ENCODE measurements at regions not wholly inside any gene's neighbourhood (a gene's known extent, or its start where the extent isn't known, plus 50 kb on each side); places are given as distances from the start of the nearest gene placed in this dataset.

DNA sequence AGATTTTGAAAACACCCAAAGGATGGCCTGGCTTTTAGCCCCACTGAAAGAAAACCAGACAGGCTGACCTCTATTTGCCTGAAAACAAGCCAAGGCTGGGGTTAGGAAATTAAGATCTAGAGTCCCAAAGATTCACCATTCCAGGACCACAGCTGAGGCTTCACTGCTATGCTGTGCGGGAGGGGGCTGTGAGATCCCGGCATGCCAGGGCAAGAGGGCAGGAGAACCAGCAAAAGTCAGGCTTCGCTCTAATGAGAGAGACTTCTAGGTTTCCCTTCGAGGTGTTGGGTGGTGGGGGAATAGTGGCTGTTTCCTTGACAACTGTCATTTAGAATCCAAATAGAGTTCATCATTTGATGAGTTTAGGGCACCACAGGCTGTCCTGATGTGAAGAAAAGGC lies 152.9 kb upstream of the NFIB start:
- no peak for DNase-seq (ENCODE audit: low spot score)

DNA sequence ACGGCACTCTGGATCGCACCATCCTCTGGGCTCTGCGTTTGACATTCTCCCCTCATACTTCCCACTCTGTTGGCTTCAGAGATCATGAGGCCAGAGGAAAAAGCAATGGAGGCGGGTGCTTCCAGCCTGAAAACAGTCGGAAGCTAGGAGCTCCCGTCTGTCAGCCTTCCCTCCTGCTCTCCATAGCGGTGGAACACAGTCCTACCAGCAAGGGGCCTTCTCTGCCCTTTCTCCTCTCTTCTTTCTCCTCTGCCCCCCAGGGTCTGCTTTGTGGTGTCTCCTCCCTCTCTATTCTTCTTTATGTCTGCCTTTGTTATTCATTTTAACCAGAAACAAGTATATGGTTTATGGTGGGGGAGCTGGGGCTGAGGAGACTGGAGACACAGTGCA lies 152.5 kb upstream of the NFIB start:
- DNase-seq (ENCODE audit: low spot score): no peak

DNA sequence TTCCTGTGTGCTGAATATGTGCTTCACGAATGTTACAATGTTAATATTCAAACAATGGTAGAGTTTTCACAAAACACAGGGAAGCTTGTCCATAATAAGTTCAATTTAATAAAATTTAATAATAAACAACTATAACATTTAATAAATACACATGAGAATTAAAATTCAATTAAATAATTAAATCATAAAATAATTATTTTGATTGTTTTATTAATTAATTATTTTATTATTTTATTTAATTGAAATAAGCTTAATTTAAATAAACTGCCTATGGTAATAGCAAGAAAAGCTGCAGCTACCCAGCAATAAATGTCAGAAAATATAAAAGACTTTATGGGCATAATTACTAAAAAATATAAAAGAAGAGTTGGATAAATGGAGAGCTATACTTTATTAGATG lies 149.0 kb upstream of the NFIB start:
- no peak for DNase-seq (ENCODE audit: low spot score)

DNA sequence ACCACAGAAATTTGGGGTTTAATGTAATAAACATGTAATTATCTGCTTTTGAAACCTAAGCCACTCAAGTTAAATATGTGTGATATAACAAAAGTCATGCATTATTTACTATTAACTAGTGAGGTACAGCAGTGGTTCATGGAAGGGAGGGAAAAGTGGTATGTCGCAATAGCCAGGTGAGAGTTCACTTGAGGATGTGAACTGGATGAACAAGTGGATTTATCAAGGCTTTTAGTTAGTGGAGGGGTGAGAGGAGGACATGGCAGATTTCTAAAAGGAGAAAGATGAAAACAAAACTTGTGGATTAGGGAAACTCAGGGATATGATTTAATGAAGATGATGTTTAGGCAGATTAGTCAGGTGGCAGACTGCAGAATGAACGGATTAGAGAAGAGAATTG lies 141.3 kb upstream of the NFIB start:
- DNase-seq (ENCODE audit: low spot score): no peak

DNA sequence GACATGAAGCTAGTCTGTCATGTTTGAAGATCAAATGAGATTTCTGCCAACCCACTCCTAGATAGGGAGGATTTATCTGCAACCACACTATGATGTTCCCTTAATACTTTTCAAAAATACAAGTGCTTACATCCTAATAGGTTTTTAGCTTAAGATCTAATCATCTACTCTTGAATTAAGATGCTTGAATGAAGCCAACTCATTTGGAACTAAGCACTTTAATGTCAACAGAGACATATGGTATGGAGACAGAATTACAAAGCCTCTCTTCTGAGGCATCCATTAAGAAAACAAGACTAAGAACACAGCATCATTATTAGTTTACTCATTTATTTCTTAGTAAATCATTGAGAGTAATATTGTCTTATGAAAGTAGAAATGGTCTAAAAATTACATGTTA lies 139.3 kb upstream of the NFIB start:
- DNase-seq (ENCODE audit: low spot score): no peak

DNA sequence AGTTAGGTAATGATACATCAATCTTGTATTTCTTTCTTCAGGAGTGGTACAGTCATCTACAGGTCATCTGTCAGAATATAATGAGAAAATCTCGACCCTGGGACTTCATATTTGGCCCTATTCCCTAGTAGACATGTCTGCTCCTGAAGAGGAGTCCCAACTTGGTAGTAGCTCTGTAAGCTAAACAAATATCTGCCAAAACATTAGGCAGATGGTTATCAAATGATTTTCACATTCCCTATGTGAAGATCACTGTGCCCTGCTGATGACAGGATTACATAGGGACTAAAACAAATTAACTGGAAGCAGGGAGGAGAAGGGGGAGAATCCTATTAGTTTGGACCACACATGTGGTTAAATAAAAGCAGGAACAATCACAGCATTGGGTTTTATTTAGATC lies 138.6 kb upstream of the NFIB start:
- DNase-seq (ENCODE audit: low spot score): no peak

DNA sequence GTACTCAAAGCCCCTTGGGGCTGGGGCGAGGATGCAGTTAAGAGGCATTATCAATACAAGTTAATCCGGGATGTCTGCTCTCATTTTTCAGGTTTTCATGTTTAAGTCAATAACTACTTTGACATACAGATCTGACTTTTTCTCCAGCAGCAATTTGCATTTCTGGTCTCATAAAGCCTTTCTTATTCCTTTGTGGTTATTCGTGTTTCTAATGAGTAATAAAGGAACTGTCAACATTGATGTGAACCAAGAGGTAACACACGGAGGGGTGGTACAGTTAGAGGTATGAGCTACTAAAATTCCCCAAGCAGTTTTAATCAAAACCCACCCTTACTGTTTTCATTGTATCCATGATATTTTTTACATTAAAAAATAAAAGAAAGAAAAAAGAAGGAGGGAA lies 138.0 kb upstream of the NFIB start:
- no peak for DNase-seq (ENCODE audit: low spot score)

DNA sequence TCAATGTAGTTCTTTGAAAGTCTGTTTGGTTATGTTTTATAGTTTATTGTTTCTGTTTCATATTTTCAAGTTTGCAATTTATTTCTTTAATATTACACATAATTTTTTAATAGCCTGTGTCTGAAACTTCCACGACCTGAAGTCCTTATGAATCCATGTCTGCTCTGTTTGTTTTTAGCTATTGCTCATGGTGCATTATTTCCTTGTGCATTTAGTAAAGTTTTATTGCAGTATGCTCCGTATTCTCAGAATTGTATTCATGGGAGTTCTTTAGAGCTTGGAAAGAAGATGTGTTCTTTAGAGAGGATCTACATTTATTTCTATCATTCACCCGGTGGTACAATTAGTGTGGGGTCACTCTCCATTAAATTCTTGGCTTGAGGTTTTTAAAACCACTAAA lies 133.2 kb upstream of the NFIB start:
- DNase-seq (ENCODE audit: low spot score): no peak

DNA sequence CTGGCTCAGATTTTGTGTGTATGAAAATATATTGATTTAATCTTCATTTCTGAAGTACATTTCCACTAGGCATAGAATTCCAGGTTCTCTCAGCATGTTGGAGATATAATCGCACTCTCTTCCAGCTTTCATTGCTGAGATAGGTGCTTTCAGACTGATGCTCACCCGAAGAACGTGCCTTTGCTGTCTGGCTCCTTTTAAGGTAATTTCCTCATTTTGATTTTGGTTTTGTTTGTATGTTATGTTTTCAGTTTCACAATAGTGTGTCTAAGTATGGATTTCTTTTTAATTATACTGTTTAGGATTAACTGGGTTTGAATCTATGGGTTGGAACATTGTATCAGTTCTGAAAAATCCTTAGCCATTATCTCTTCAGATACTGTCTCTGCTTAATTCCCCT lies 132.0 kb upstream of the NFIB start:
- no peak for DNase-seq (ENCODE audit: low spot score)

DNA sequence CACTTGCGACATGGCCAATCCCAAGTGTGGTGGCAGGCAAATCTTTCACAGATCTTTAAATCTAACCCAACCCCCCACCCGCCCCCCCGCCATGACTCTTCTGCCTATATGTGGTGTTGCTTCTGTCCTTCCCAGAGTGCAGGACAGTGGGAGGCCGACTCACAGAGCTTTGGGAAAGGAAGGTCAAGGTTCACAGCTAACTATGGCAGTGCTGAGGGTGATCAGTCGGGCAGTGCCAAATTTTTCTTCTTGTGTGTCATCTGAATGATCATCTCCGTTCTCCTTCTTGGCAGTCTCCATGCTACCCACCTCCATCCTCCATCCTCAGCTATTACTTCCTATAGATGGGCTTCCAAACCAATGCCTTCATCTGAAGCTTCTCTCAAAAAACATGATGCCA lies 129.0 kb upstream of the NFIB start:
- DNase-seq (ENCODE audit: low spot score): no peak

DNA sequence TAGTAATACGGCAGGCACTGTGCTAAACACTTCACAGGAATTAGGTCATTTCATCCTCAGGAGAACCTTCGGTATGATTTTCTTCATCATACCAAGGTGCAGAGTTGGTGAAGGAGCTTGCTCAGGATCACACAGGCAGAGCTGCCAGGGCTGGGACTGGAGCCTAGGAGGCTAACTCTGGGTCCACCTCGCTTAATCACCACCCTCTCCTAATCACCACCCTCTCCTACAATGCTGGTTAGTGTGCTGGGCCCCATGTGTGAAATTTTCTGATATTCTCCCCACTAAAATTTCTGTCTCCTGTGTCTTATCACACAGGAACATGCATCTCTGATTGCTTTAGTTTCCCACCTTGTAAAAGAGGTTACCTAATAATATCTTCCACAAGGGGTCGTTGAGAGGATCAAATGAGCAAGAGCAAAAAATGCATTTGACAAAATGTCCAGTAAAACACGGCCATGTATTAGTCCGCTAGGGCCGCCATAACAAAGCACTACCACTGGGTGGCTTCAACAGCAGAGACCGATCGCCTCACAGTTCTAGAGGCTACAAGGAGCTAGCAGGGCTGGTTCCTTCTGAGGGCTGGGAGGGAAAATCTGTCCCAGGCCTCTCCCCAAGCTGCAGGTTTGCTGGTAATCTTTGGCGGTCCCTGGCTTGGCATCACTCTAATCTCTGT lies 128.2 kb upstream of the NFIB start:
- DNase-seq (ENCODE audit: low spot score): no peak

DNA sequence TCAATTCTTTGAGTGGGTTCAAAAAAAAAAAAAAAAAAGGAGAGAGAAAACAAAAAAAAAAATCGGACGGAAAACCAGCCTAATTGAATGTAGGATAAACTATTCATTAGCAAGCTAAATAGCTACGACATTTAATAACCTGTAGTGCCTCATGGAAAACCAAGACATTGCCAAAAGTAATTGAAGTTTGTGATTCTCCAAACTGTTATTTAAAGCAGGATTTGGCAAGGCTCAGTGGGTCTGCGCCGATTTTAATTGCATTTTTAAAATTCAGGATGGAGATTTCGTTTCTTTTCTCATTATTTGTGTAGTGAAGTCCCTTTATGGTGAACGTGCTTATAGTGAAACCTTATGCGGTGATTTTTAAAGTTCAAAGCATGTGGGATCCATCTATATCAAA lies 127.2 kb upstream of the NFIB start:
- DNase-seq (ENCODE audit: low spot score): no peak

DNA sequence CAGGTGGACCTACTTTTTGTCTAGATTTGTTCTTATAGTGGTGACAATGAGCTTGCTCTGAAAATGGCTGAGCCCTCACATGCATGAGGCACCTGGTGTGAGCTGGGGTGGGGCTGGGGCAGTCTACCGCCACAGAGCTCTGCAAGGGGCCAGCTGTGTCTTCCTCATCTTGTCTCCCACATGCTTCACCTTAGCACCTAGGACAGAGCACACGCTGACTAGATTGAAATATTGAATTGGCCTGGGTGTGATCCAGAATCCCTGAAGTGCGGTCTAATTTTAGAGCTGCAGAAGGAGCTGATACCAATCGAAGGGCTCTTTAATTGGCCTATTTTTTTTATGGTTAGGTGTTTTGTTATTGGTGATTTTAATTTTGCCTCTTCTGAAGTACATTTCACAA lies 126.1 kb upstream of the NFIB start:
- DNase-seq (ENCODE audit: low spot score): no peak

DNA sequence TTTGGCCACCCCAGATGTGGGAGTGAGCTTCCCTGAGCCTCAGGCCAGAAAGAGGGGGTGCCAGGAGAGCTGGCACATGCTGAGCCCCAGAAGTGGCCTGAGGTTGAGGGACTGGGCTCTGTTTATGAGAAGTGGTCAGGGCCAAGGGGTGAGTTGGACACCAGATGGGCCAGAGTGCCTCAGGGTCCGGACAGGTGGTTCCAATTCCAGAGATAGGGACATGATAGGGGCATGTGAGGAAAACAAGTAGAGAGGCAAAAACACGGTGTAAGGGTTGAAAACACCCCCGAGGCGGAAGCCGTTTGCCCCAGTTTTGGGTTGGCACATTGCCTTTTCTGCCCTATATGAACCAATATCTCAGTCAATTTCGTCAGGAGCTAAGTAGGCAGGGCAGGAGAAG lies 125.6 kb upstream of the NFIB start:
- no peak for DNase-seq (ENCODE audit: low spot score)

DNA sequence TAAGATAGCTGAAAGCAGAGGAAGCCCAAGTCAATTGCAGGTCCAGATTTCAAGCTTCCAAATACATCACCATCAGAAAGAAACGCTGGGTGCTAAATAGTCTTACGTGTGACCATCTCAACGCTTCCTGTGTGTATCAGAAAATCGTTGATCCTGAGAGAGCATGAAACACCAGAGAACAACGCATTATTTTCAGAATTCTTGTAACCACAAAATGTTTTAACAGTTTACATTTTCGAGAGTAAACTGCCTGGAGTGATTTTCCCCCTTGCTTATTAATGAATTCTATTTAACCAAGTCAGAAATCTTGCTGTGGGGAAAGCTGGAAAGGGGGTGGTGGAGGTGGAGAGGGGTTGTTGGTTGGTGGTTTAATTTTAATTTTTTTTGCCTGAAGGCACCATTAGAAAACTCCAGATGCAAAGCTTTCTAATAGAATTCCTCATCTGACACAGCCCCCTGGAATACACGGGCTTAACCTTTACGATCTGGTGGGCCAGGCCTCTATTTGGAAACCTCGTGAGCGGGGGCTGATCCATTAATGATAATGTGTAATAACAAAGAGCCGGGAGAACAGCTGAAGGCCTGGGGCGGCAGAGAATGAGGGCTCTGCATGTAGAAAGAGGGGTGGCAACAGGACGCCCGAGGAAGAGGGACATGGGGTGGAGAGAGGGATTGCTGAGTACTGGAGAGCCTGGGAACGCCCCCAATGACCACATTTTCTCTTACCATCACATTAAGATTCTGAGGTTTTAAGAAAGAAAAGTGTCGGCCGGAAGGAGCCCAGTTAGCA lies 124.5 kb upstream of the NFIB start:
- no peak for DNase-seq (ENCODE audit: low spot score)

DNA sequence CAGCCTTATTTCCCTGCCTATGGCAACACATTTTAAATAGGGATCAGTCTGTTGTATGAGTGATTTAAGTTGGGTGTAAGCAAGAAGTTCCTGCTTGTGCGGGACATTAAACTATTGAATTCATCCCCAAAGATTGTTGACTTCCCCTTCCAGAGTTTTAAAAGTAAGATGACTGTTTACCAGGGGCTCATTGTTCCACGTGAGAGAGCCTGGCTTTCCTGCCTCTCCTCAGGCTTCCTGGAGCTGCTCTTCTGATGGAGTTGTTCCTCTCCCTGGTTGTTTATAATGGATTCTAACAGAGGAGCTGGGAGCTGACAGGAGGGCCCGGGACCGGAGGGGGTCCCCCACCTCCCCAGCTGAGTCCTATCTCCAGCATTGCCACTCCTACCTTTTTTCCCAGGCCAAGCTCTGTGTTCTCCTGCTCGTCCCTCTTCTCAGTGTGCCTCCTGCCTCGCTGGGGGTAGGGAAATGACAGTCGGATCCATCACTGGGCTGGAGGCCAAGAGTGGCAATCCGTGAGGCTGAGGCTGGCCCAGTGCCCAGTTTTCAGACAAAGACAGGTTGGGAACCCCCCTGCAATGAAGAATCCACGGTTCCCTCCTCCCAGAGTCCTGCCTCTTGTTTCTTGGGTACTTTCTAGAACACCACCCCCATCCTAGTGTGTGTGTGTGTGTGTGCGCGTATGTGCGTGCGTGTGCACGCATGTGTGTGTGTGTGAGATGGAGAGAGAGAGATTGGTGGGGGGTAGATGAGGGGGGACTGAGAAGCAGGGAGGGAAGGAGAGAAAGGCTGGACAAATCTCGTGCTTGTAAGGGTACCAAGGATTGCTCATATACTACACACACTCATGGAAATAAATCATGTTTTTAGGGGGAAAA lies 123.7 kb upstream of the NFIB start:
- peak; percentile 47 for DNase-seq (ENCODE audit: low spot score)

DNA sequence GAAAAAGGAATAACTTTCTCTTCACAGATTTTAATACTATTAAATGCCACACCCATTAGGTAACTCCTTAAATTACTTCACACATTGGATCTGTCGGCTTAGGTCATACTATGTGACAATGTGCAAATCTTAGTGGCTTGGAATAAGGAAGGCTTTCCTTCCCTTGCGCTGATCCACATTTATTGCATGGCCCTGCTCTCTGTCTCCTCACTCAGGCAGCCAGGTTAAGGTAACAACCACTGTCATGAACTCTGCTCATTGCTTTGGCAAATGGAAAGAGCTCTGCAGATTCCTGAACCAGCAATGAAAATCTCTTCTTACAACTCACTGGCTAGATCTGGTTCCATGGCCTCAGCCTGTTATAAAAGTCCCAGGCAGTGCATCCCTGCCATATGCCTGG lies 121.9 kb upstream of the NFIB start:
- no peak for DNase-seq (ENCODE audit: low spot score)

DNA sequence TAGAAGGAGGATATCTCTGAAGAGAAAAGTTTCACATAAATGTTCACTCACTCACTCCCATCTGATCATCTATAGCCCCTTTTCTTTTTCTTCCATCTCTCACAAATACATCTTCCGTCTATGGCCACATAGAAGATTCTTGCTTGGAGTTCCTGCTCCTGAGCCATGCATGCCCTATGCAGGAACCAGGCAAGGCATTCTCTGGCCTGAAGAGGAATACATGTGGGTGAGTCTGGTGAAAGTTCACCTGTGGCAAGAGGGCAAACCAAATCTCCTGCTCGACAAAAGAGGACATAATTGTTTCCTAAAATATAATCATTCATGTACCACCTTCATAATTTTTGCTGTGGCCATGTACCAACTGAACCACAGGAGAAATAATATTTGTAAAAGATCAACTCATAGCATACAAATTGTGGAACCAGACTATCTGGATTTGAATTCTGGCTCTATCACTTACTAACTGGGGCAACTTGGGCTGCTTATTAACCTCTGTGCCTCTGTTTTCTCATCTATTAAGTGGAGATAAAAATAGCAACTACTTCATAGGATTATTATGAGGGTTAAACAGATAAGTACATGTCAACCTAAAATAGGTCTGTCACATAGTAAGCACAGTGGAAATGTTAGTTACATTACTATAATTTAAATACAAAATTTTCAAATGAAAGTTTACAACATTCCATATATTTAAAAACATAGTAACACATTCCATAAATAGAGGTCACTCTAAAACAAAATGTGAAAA lies 121.2 kb upstream of the NFIB start:
- no peak for DNase-seq (ENCODE audit: low spot score)

DNA sequence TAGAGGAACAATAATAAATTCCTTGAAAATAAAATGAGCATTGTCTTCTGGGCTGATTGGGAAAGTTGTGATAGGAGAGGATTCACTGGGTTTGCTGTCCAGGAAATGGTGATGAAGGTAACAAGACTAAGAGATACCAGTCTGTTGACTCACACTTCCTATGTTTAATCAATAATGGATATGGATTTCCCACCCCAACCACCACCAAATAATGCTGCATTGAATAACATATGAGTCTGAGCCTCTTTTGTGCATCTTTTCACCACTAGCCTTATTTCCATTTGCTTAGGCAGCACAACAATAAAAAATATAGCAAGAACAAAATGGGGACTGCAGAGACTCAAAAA lies 120.2 kb upstream of the NFIB start:
- DNase-seq (ENCODE audit: low spot score): no peak

DNA sequence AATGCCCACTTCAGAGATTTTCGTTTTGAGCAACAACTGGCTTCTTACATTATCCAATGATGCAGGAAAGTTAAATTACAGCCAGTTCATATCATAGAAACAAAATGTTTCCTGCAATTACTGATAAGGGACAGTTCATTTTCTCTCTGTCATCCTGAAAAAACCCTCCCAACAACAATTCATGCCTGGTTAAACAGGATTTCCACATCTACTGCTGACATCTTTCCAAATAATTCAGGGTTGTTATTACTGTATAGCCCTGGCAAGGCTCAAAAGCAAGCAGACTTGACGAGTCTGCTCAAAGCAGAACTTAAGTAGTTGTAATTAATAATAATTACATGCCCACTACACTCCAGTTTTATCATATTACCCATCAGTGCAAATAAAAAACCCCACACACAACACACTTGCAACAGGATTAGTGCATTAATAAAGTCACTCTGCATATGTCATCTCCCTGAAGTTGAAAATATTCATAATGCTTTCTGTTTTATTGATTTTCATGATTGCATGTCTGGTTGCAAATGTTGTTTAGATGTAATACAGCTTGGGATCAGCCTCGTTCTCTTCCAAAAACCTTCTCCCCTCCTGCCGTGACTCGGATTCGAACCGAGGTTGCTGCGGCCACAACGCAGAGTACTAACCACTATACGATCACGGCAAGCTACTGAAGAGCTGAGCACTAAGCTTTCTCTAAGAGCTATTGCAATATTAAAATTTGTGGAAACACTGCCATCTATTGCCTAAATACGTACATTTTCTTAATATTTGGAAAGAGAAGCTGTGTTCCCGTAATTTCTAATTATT lies 119.6 kb upstream of the NFIB start:
- DNase-seq (ENCODE audit: low spot score): peak; percentile 83

DNA sequence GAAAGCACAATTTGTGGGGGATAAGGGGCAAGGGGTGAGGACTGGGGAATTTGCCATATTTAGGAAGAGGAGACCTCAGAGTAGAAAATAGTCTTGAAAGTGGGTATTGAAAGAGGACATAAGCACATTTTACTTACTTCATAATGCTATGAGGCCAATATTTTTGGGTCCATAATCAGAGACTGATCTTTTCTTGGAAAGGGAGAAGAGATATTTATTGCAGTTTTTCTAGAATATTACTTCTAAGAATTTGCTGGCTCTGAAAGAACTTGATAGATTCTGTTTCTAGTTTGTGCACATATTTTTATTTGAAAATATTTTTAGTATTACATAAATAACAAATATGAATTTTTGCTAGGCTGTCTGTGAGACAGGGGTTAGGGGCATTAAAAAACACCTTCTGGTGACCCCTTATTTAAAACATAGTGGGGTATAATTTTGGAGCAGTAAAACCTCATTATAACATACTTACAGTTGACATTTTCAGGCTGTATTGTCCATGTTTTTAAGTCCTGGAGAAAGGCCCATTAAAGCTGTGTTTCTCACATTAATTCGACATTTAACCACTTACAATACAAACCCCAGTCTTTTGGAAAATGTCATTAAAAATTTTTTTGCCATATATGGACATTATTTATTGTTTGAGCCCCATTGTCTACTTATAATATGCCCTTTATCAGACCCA lies 118.9 kb upstream of the NFIB start:
- no peak for DNase-seq (ENCODE audit: low spot score)
